ENCODE measurements at regions not wholly inside any gene's neighbourhood (a gene's known extent, or its start where the extent isn't known, plus 50 kb on each side); places are given as distances from the start of the nearest gene placed in this dataset.

- DNase-seq (no peak), ATAC-seq (no peak), FAIRE-seq (no peak)
- H3K27me3 ChIP-seq = no peaks in the 10 kb centered on the region
- H3K4me3 ChIP-seq = no peak overlapping the region
- no peak for TF ChIP-seq CTCF (IDR thresholded peaks at IDR 0.05)
- intact Hi-C loops (cut with DNase I) = no loop called here
- no peaks in the 10 kb centered on the region for H3K9me3 ChIP-seq
- H3K27ac ChIP-seq = no peak overlapping the region
- 22 to 29% methylated on average over 1 of the region's 1 CpG for WGBS, 2 donors
- no peaks in the 10 kb centered on the region for H3K36me3 ChIP-seq
- no peaks in the 10 kb centered on the region for H3K4me1 ChIP-seq
Measured at GRCh38 chr5:35420200-35420599, 189.9 kb upstream of the PRLR start.

GRCh38 chr5:35417040-35417439, 186.8 kb upstream of the PRLR start:
- ATAC-seq = no peak
- intact Hi-C loops (cut with DNase I) = no loop called here
- WGBS, 2 donors = 57 to 64% methylated on average over 4 of the region's 4 CpGs
- H3K36me3 ChIP-seq = no peaks in the 10 kb centered on the region
- no peak overlapping the region for H3K27ac ChIP-seq
- no peaks in the 10 kb centered on the region for H3K4me1 ChIP-seq
- no peaks in the 10 kb centered on the region for H3K27me3 ChIP-seq
- no peak for DNase-seq
- H3K9me3 ChIP-seq = no peaks in the 10 kb centered on the region
- no peak for FAIRE-seq
- H3K4me3 ChIP-seq = no peak overlapping the region
- no peak for TF ChIP-seq CTCF (IDR thresholded peaks at IDR 0.05)

- Histone ChIP-seq H3K27me3 (no peaks in the 10 kb centered on the region), H3K27ac (no peak overlapping the region), H3K36me3 (no peaks in the 10 kb centered on the region), H3K4me1 (no peaks in the 10 kb centered on the region), H3K9me3 (no peaks in the 10 kb centered on the region), H3K4me3 (no peak overlapping the region)
- TF ChIP-seq CTCF (IDR thresholded peaks at IDR 0.05) = no peak
- WGBS, 2 donors = 39 to 44% methylated on average over 6 of the region's 6 CpGs
- intact Hi-C loops (cut with DNase I) = no loop called here
- ATAC-seq = no peak
- FAIRE-seq = no peak
- no peak for DNase-seq
Measured at GRCh38 chr5:35416217-35416988, 186.1 kb upstream of the PRLR start.

GRCh38 chr5:35415309-35415708, 185.0 kb upstream of the PRLR start:
- Histone ChIP-seq H3K4me1 (no peaks in the 10 kb centered on the region), H3K27me3 (no peaks in the 10 kb centered on the region), H3K36me3 (no peaks in the 10 kb centered on the region), H3K9me3 (no peaks in the 10 kb centered on the region), H3K27ac (no peak overlapping the region), H3K4me3 (no peak overlapping the region)
- FAIRE-seq (no peak), ATAC-seq (no peak), DNase-seq (no peak)
- 91 to 95% methylated on average over 2 of the region's 2 CpGs for WGBS, 2 donors
- TF ChIP-seq CTCF (IDR thresholded peaks at IDR 0.05) = no peak
- intact Hi-C loops (cut with DNase I) = no loop called here

GRCh38 chr5:35409361-35409760, 179.1 kb upstream of the PRLR start:
- no peak for FAIRE-seq
- Histone ChIP-seq H3K9me3 (no peaks in the 10 kb centered on the region), H3K36me3 (no peaks in the 10 kb centered on the region), H3K4me1 (no peaks in the 10 kb centered on the region), H3K27me3 (no peaks in the 10 kb centered on the region), H3K27ac (no peak overlapping the region), H3K4me3 (no peak overlapping the region)
- no peak for TF ChIP-seq CTCF (IDR thresholded peaks at IDR 0.05)
- intact Hi-C loops (cut with DNase I) = no loop called here
- no peak for DNase-seq
- no peak for ATAC-seq
- 55 to 62% methylated on average over 1 of the region's 1 CpG for WGBS, 2 donors
